ENCODE measurements at regions not wholly inside any gene's neighbourhood (a gene's known extent, or its start where the extent isn't known, plus 50 kb on each side); places are given as distances from the start of the nearest gene placed in this dataset.

DNA sequence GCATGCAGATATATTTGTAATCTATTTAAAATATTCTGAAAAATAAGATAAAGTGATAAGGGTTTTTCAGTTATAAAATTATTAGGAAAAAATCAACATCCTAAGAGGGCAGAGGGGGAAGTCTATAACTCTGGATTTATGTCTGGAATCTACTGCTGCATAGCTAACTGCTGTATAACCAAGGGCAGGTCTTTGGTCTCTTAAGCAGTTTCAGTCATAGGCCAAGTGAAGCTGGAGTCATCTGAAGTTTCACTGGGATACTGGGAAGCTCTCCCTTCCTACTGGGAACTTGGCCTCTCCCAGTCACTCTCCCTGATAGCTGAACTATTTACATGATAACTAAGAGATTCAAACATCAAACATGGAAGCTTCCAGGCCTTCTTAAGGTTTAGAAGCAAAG is 1409.9 kb upstream of the PCDH7 start (continued):
- TF ChIP-seq, protein P1, sequence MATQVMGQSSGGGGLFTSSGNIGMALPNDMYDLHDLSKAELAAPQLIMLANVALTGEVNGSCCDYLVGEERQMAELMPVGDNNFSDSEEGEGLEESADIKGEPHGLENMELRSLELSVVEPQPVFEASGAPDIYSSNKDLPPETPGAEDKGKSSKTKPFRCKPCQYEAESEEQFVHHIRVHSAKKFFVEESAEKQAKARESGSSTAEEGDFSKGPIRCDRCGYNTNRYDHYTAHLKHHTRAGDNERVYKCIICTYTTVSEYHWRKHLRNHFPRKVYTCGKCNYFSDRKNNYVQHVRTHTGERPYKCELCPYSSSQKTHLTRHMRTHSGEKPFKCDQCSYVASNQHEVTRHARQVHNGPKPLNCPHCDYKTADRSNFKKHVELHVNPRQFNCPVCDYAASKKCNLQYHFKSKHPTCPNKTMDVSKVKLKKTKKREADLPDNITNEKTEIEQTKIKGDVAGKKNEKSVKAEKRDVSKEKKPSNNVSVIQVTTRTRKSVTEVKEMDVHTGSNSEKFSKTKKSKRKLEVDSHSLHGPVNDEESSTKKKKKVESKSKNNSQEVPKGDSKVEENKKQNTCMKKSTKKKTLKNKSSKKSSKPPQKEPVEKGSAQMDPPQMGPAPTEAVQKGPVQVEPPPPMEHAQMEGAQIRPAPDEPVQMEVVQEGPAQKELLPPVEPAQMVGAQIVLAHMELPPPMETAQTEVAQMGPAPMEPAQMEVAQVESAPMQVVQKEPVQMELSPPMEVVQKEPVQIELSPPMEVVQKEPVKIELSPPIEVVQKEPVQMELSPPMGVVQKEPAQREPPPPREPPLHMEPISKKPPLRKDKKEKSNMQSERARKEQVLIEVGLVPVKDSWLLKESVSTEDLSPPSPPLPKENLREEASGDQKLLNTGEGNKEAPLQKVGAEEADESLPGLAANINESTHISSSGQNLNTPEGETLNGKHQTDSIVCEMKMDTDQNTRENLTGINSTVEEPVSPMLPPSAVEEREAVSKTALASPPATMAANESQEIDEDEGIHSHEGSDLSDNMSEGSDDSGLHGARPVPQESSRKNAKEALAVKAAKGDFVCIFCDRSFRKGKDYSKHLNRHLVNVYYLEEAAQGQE (IDR thresholded peaks at IDR 0.05; ENCODE audit: low read depth, low read length): no peak
- TF ChIP-seq GATA2 (CRISPR knock-in tag; IDR thresholded peaks at IDR 0.05) (no peak), RFX5 (IDR thresholded peaks at IDR 0.05; ENCODE audit: low read length) (no peak), FOXJ3 (CRISPR knock-in tag; IDR thresholded peaks at IDR 0.05) (no peak), POLR2AphosphoS5 (IDR thresholded peaks at IDR 0.05; ENCODE audit: low read depth, low read length) (no peak), YY1 (IDR thresholded peaks at IDR 0.05; ENCODE audit: low read depth) (no peak)
- TF ChIP-seq, protein P2, sequence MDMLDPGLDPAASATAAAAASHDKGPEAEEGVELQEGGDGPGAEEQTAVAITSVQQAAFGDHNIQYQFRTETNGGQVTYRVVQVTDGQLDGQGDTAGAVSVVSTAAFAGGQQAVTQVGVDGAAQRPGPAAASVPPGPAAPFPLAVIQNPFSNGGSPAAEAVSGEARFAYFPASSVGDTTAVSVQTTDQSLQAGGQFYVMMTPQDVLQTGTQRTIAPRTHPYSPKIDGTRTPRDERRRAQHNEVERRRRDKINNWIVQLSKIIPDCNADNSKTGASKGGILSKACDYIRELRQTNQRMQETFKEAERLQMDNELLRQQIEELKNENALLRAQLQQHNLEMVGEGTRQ (IDR thresholded peaks at IDR 0.05; ENCODE audit: borderline replicate concordance, low read depth, low read length): no peak
- TF ChIP-seq, protein P3, sequence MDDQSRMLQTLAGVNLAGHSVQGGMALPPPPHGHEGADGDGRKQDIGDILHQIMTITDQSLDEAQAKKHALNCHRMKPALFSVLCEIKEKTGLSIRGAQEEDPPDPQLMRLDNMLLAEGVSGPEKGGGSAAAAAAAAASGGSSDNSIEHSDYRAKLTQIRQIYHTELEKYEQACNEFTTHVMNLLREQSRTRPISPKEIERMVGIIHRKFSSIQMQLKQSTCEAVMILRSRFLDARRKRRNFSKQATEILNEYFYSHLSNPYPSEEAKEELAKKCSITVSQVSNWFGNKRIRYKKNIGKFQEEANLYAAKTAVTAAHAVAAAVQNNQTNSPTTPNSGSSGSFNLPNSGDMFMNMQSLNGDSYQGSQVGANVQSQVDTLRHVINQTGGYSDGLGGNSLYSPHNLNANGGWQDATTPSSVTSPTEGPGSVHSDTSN (IDR thresholded peaks at IDR 0.05): no peak
- TF ChIP-seq, protein P4, sequence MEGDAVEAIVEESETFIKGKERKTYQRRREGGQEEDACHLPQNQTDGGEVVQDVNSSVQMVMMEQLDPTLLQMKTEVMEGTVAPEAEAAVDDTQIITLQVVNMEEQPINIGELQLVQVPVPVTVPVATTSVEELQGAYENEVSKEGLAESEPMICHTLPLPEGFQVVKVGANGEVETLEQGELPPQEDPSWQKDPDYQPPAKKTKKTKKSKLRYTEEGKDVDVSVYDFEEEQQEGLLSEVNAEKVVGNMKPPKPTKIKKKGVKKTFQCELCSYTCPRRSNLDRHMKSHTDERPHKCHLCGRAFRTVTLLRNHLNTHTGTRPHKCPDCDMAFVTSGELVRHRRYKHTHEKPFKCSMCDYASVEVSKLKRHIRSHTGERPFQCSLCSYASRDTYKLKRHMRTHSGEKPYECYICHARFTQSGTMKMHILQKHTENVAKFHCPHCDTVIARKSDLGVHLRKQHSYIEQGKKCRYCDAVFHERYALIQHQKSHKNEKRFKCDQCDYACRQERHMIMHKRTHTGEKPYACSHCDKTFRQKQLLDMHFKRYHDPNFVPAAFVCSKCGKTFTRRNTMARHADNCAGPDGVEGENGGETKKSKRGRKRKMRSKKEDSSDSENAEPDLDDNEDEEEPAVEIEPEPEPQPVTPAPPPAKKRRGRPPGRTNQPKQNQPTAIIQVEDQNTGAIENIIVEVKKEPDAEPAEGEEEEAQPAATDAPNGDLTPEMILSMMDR (IDR thresholded peaks at IDR 0.05): no peak

DNA sequence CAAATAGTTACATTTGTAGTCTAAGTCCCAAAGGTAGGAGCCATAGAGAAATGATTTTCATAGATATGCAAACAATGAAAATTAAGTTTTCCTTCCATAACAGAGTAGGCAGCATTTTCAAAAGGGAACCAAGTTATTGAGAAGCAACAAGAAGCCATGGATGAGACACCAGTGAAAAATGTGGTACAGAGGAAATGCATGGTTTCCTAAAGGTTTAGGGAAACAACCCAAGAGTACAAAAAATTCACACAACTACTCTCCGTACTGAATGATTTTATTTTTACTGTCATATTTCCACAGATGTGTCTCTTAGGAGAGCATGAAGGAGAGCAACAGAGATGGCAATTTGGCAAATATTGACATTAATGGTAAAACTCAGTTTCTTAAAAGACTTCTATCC is 1408.9 kb upstream of the PCDH7 start:
- CTCF ChIA-PET: no interaction called here
- POLR2A ChIA-PET: no interaction called here
- H3F3A ChIP-seq (replicated peaks; ENCODE audit: insufficient read depth): peaks cover 30% of the 10 kb centered on the region
- no peak overlapping the region for H3K9ac ChIP-seq
- no peak overlapping the region for H3K4me2 ChIP-seq
- no peaks in the 10 kb centered on the region for H3K27me3 ChIP-seq (ENCODE audit: insufficient read depth)
- no peaks in the 10 kb centered on the region for H3K9me2 ChIP-seq
- no peak overlapping the region for H3K4me3 ChIP-seq (ENCODE audit: low read depth in 2 of 2, low read length in 1 of 2)
- H2AFZ ChIP-seq (ENCODE audit: low read depth): peak overlapping the region; percentile 90
- H3K4me1 ChIP-seq (ENCODE audit: control insufficient read depth in 1 of 2, insufficient read depth in 2 of 2, low read depth in 1 of 2, low read length in 1 of 2): peaks cover 0 to 41% of the 10 kb centered on the region in 2 experiments; a peak in 2 of 4 replicates
- H3K9me3 ChIP-seq: no peaks in the 10 kb centered on the region
- H4K20me1 ChIP-seq (ENCODE audit: insufficient read depth): no peaks in the 10 kb centered on the region
- no peak for DNase-seq
- no peaks in the 10 kb centered on the region for H3K79me2 ChIP-seq (ENCODE audit: insufficient read depth)
- peak overlapping the region in 1 of 2 experiments; percentile 93; a peak in 2 of 4 replicates for H3K27ac ChIP-seq (ENCODE audit: low read depth in 2 of 2, low read length in 1 of 2)
- WGBS (ENCODE audit: low lambda C conversion rate): 24% methylated on average over 1 of the region's 1 CpG
- H3K36me3 ChIP-seq (replicated peaks in 1 of 2; ENCODE audit: control insufficient read depth in 1 of 2, insufficient read depth in 2 of 2, low read length in 1 of 2): no peaks in the 10 kb centered on the region
- TF ChIP-seq RAD21 (IDR thresholded peaks at IDR 0.05; ENCODE audit: low read length): no peak
- 0 out of 2 replicates have a peak, but pooled peaks have one; percentile 11 for TF ChIP-seq JUND (IDR thresholded peaks at IDR 0.05)
- TF ChIP-seq, protein P2 (IDR thresholded peaks at IDR 0.05; ENCODE audit: borderline replicate concordance, low read depth, low read length): no peak
- peak; percentile 20; the same call in 1 of the 2 replicates for TF ChIP-seq FOSL2 (IDR thresholded peaks at IDR 0.05; ENCODE audit: borderline replicate concordance, low read depth)
- TF ChIP-seq MEF2A (IDR thresholded peaks at IDR 0.05; ENCODE audit: borderline replicate concordance, low read depth): no peak
- no peak for TF ChIP-seq TAF1 (IDR thresholded peaks at IDR 0.05; ENCODE audit: borderline replicate concordance, low read depth, low read length)
- TF ChIP-seq, protein P1 (IDR thresholded peaks at IDR 0.05; ENCODE audit: low read depth, low read length): no peak
- TF ChIP-seq NFIC (IDR thresholded peaks at IDR 0.05; ENCODE audit: borderline replicate concordance): no peak
- TF ChIP-seq, protein P5, sequence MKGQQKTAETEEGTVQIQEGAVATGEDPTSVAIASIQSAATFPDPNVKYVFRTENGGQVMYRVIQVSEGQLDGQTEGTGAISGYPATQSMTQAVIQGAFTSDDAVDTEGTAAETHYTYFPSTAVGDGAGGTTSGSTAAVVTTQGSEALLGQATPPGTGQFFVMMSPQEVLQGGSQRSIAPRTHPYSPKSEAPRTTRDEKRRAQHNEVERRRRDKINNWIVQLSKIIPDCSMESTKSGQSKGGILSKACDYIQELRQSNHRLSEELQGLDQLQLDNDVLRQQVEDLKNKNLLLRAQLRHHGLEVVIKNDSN (IDR thresholded peaks at IDR 0.05; ENCODE audit: borderline replicate concordance, low read depth): no peak
- TF ChIP-seq NRF1 (IDR thresholded peaks at IDR 0.05; ENCODE audit: low read depth, low read length): no peak
- no peak for TF ChIP-seq GATA2 (CRISPR knock-in tag; IDR thresholded peaks at IDR 0.05)
- TF ChIP-seq GABPA (IDR thresholded peaks at IDR 0.05; ENCODE audit: low read depth): no peak

Data from SK-N-SH (cell line).